Neural progenitor cell (in vitro differentiated cells): ENCODE measurements at regions not wholly inside any gene's neighbourhood (a gene's known extent, or its start where the extent isn't known, plus 50 kb on each side); places are given as distances from the start of the nearest gene placed in this dataset.
A peak's percentile ranks its signal among the peaks of the same experiment; 100 is the strongest.

Experiments used
- DNase-seq: peaks from one replicate; pipeline ENCODE4 v3.0.0-alpha.2; 2016; ENCODE audit warnings: low spot score
- H2AFZ ChIP-seq: fragments of 200-600 bp; sonication (generic); replicated peaks from 2 replicates; pipeline ENCODE4 v1.6.1; 2016; ENCODE audit warnings: antibody characterized with exemption
- H3F3A ChIP-seq: fragments of 200-600 bp; sonication (generic); 2 replicates; pipeline ENCODE4 v1.6.1; 2016; ENCODE audit warnings: antibody characterized with exemption, low read depth
- H3K27ac ChIP-seq: fragments of 200-600 bp; sonication (generic); 2 replicates; pipeline ENCODE4 v1.5.1; 2016; ENCODE audit warnings: mild to moderate bottlenecking
- H3K27me3 ChIP-seq: fragments of 200-600 bp; sonication (generic); 2 replicates; pipeline ENCODE4 v1.6.1; 2016; ENCODE audit warnings: mild to moderate bottlenecking, moderate library complexity
- H3K36me3 ChIP-seq: fragments of 200-600 bp; sonication (generic); 2 replicates; pipeline ENCODE4 v1.5.1; 2016
- H3K4me1 ChIP-seq: fragments of 200-600 bp; sonication (generic); 2 replicates; pipeline ENCODE4 v1.6.1; 2016; ENCODE audit warnings: mixed run types
- H3K4me2 ChIP-seq: fragments of 200-600 bp; sonication (generic); 2 replicates; pipeline ENCODE4 v1.6.1; 2016
- H3K4me3 ChIP-seq: fragments of 200-600 bp; sonication (generic); 2 replicates; pipeline ENCODE4 v1.5.1; 2016
- H3K79me2 ChIP-seq: fragments of 200-600 bp; sonication (generic); 2 replicates; pipeline ENCODE4 v1.6.1; 2016; ENCODE audit warnings: low read depth
- H3K9ac ChIP-seq: fragments of 200-600 bp; sonication (generic); 2 replicates; pipeline ENCODE4 v1.6.1; 2016
- H3K9me3 ChIP-seq: fragments of 200-600 bp; sonication (generic); 2 replicates; pipeline ENCODE4 v1.5.1; 2016; ENCODE audit warnings: low read depth
- H4K20me1 ChIP-seq: fragments of 200-600 bp; sonication (generic); 2 replicates; pipeline ENCODE4 v1.6.1; 2016; ENCODE audit warnings: low read depth
- H3K27ac Mint-ChIP-seq: 3 replicates; pipeline ENCODE4 v1.8.0; 2021; ENCODE audit warnings: mixed read lengths
- H3K27me3 Mint-ChIP-seq: 2 replicates; pipeline ENCODE4 v1.8.0; 2022; ENCODE audit warnings: low read depth, mild to moderate bottlenecking, inconsistent platforms, moderate library complexity, mixed read lengths; ENCODE audit not compliant: insufficient read depth
- H3K36me3 Mint-ChIP-seq: 3 replicates; pipeline ENCODE4 v1.8.0; 2021; ENCODE audit warnings: mixed read lengths
- H3K4me1 Mint-ChIP-seq: 3 replicates; pipeline ENCODE4 v1.8.0; 2021; ENCODE audit warnings: mixed read lengths
- H3K4me3 Mint-ChIP-seq: 3 replicates; pipeline ENCODE4 v1.8.0; 2021; ENCODE audit warnings: mild to moderate bottlenecking, moderate library complexity, mixed read lengths
- H3K9me3 Mint-ChIP-seq: 3 replicates; pipeline ENCODE4 v1.8.0; 2020; ENCODE audit warnings: mixed read lengths
- EZH2 ChIP-seq: fragments of 200-600 bp; sonication (generic); IDR thresholded peaks from 2 replicates; pipeline ENCODE4 v1.6.1; 2017; ENCODE audit warnings: antibody characterized with exemption, mild to moderate bottlenecking, moderate library complexity
- EZH2phosphoT487 ChIP-seq: fragments of 200-600 bp; sonication (generic); IDR thresholded peaks from 2 replicates; pipeline ENCODE4 v1.6.1; 2017; ENCODE audit warnings: antibody characterized with exemption
- TF ChIP-seq, protein P1 (sequence below): fragments of 200-600 bp; sonication (generic); IDR thresholded peaks from 2 replicates; pipeline ENCODE4 v1.5.1; 2017; ENCODE audit warnings: antibody characterized with exemption, mild to moderate bottlenecking

DNA sequence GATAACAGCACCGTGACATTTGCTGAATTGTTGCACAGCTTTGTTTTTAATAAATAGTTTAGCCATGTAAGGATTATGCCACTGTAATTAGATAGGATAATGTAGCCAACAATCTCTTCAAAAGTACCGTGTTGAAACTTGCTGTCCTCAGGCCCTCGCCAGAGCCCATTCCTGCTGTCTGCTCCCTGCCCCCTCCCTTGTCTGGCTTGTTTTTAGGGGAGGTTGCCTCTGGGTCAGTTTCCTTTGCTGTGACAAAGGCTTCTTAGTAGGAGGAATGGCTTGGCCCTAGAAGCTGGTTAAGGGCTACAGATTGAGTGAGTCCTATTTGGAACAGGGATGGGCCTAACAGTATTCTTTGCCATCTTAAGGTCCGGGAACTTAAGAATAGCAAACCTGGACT lies 107.9 kb downstream of the LMO4 start:
- Histone ChIP-seq H2AFZ (no peak overlapping the region), H3K4me2 (no peak overlapping the region), H3K27ac (no peak overlapping the region), H3F3A (no peaks in the 10 kb centered on the region), H3K79me2 (no peaks in the 10 kb centered on the region), H3K9ac (no peak overlapping the region), H3K27me3 (no peaks in the 10 kb centered on the region), H3K9me3 (no peaks in the 10 kb centered on the region), H3K36me3 (no peaks in the 10 kb centered on the region), H3K4me1 (peaks cover 12% of the 10 kb centered on the region), H3K4me3 (no peak overlapping the region), H4K20me1 (no peaks in the 10 kb centered on the region)
- H3K4me3 Mint-ChIP-seq: no peak overlapping the region
- H3K36me3 Mint-ChIP-seq: no peaks in the 10 kb centered on the region
- H3K4me1 Mint-ChIP-seq: peaks cover 3% of the 10 kb centered on the region
- TF ChIP-seq EZH2: no peak
- TF ChIP-seq EZH2phosphoT487: no peak
- TF ChIP-seq, protein P1, sequence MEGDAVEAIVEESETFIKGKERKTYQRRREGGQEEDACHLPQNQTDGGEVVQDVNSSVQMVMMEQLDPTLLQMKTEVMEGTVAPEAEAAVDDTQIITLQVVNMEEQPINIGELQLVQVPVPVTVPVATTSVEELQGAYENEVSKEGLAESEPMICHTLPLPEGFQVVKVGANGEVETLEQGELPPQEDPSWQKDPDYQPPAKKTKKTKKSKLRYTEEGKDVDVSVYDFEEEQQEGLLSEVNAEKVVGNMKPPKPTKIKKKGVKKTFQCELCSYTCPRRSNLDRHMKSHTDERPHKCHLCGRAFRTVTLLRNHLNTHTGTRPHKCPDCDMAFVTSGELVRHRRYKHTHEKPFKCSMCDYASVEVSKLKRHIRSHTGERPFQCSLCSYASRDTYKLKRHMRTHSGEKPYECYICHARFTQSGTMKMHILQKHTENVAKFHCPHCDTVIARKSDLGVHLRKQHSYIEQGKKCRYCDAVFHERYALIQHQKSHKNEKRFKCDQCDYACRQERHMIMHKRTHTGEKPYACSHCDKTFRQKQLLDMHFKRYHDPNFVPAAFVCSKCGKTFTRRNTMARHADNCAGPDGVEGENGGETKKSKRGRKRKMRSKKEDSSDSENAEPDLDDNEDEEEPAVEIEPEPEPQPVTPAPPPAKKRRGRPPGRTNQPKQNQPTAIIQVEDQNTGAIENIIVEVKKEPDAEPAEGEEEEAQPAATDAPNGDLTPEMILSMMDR: no peak
- no peak overlapping the region for H3K27ac Mint-ChIP-seq
- peaks cover 2% of the 10 kb centered on the region for H3K27me3 Mint-ChIP-seq
- DNase-seq: peak; percentile 11
- H3K9me3 Mint-ChIP-seq: no peaks in the 10 kb centered on the region

DNA sequence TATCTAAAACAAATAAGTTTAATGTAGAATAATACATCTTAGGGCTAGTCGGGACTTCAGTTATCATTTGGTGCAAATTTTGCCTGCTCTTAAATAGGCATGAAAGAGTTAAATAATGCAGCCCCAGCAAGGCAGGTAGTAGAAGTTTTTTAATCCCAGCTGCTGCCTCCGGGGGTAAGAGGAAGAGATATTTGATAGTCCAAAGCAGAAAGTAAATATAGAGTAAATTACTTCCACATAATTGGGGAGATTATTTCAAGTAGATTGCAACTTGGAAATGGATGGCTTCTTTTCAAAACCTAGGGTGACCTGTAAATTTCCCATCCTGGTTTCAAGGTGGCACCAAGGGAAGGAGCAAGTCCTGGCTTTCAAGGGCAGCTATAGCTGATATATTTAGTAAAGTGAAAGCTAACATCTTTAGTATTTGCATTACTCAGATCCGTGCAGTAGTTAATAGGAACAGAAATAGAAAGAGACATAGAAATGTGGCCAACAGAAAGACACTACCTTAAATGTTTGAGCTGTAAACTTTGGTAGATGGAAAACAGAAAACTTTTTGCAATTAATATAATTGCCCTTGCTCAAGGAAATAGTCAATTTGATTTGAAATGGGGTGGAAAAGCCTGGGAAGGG lies 109.1 kb downstream of the LMO4 start:
- H3K4me1 ChIP-seq: peaks cover 12% of the 10 kb centered on the region
- H3K4me2 ChIP-seq: no peak overlapping the region
- H3K9me3 ChIP-seq: no peaks in the 10 kb centered on the region
- H4K20me1 ChIP-seq: no peaks in the 10 kb centered on the region
- TF ChIP-seq, protein P1: no peak
- TF ChIP-seq EZH2phosphoT487: no peak
- no peak for TF ChIP-seq EZH2
- no peaks in the 10 kb centered on the region for H3K9me3 Mint-ChIP-seq
- H3K4me3 ChIP-seq: no peak overlapping the region
- H3K36me3 Mint-ChIP-seq: no peaks in the 10 kb centered on the region
- peaks cover 2% of the 10 kb centered on the region for H3K27me3 Mint-ChIP-seq
- no peak overlapping the region for H3K27ac ChIP-seq
- H3K4me3 Mint-ChIP-seq: no peak overlapping the region
- no peaks in the 10 kb centered on the region for H3F3A ChIP-seq
- no peaks in the 10 kb centered on the region for H3K27me3 ChIP-seq
- H3K9ac ChIP-seq: no peak overlapping the region
- DNase-seq: no peak
- H3K4me1 Mint-ChIP-seq: peaks cover 3% of the 10 kb centered on the region
- no peaks in the 10 kb centered on the region for H3K79me2 ChIP-seq
- H2AFZ ChIP-seq: no peak overlapping the region
- H3K27ac Mint-ChIP-seq: no peak overlapping the region
- H3K36me3 ChIP-seq: no peaks in the 10 kb centered on the region

GRCh38 chr1:87439821-87440220 lies 111.1 kb downstream of the LMO4 start:
- DNase-seq: no peak
- no peak overlapping the region for H3K9ac ChIP-seq
- peaks cover 10% of the 10 kb centered on the region for H3K9me3 Mint-ChIP-seq
- H3K4me1 Mint-ChIP-seq: peaks cover 3% of the 10 kb centered on the region
- no peaks in the 10 kb centered on the region for H3K27me3 Mint-ChIP-seq
- H3K9me3 ChIP-seq: no peaks in the 10 kb centered on the region
- no peaks in the 10 kb centered on the region for H3K79me2 ChIP-seq
- peaks cover 2% of the 10 kb centered on the region for H3K36me3 Mint-ChIP-seq
- no peak overlapping the region for H3K27ac Mint-ChIP-seq
- H3K27ac ChIP-seq: no peak overlapping the region
- H3K4me1 ChIP-seq: peaks cover 12% of the 10 kb centered on the region
- H3K4me3 Mint-ChIP-seq: no peak overlapping the region
- H3K27me3 ChIP-seq: no peaks in the 10 kb centered on the region
- no peaks in the 10 kb centered on the region for H3K36me3 ChIP-seq
- no peaks in the 10 kb centered on the region for H4K20me1 ChIP-seq
- no peak overlapping the region for H3K4me2 ChIP-seq
- H3F3A ChIP-seq: no peaks in the 10 kb centered on the region
- no peak overlapping the region for H2AFZ ChIP-seq
- TF ChIP-seq, protein P1: no peak
- TF ChIP-seq EZH2 (no peak), EZH2phosphoT487 (no peak)
- no peak overlapping the region for H3K4me3 ChIP-seq
